A673 (cell line): ENCODE measurements at regions not wholly inside any gene's neighbourhood (a gene's known extent, or its start where the extent isn't known, plus 50 kb on each side); places are given as distances from the start of the nearest gene placed in this dataset.

Source experiments
- EZH2 ChIP-seq: fragments of 200-600 bp; sonication (generic); IDR thresholded peaks from 2 replicates; pipeline ENCODE4 v1.6.1; 2017; ENCODE audit warnings: borderline replicate concordance, low read depth, mild to moderate bottlenecking, mixed read lengths, antibody characterized with exemption, low read length; ENCODE audit not compliant: poor library complexity, severe bottlenecking
- TF ChIP-seq, protein P1 (sequence below): fragments of 300-800, 200-600 bp; sonication (generic); conservative IDR thresholded peaks from 2 replicates; pipeline ENCODE4 v1.5.1; 2017; ENCODE audit warnings: low read depth, mild to moderate bottlenecking, antibody characterized with exemption, low read length, moderate library complexity, mixed read lengths

DNA sequence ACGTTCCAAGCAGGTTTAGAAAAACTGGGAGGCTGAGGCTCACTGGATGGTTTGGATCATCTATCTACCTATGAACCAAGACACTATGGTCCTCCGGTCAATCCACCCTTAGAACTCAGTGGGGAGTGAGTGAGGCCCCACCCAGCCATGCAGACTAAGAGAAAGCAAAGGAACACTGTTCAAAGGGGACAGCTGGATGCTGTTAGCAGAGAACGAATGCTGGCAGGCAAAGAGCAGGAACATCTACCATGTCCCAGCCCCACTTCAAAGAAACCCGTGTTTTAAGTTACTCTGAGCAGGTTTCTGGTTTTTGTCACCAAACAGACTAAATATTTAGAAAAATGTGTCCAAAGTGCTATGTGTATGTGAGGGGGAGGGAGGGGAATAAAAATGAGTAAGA lies 183.4 kb upstream of the XYLT1 start:
- TF ChIP-seq, protein P1, sequence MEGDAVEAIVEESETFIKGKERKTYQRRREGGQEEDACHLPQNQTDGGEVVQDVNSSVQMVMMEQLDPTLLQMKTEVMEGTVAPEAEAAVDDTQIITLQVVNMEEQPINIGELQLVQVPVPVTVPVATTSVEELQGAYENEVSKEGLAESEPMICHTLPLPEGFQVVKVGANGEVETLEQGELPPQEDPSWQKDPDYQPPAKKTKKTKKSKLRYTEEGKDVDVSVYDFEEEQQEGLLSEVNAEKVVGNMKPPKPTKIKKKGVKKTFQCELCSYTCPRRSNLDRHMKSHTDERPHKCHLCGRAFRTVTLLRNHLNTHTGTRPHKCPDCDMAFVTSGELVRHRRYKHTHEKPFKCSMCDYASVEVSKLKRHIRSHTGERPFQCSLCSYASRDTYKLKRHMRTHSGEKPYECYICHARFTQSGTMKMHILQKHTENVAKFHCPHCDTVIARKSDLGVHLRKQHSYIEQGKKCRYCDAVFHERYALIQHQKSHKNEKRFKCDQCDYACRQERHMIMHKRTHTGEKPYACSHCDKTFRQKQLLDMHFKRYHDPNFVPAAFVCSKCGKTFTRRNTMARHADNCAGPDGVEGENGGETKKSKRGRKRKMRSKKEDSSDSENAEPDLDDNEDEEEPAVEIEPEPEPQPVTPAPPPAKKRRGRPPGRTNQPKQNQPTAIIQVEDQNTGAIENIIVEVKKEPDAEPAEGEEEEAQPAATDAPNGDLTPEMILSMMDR, result no peak
- no peak for TF ChIP-seq EZH2
